DMS114 treated with DMSO at 0.1 percent for 48 hours (cell line): ENCODE measurements at regions not wholly inside any gene's neighbourhood (a gene's known extent, or its start where the extent isn't known, plus 50 kb on each side); places are given as distances from the start of the nearest gene placed in this dataset.

Experiments
- DNase-seq: peaks from one replicate; lab custom pipeline; 2025; ENCODE audit not compliant: unreplicated experiment; lab: John Stamatoyannopoulos, UW

DNA sequence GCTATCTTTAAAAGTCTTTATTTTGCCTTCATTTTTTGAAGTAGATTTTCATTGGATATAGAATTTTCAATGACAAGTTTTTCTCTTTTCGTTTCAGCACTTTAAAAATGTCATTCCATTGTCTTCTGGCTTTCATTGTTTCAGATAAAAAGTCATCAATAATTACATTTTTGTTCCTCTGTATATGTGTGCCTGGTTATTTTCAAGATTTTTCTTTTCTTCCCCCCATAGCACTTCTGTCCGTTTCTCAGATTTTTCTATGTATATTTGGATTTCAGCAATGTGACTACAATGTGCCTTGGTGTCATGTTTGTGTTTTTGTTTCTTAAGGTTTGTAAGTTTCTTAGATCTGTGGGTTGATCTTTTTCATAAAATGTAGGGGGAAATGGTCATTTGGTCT is 66.3 kb upstream of the HSD17B12 start:
- no peak for DNase-seq

DNA sequence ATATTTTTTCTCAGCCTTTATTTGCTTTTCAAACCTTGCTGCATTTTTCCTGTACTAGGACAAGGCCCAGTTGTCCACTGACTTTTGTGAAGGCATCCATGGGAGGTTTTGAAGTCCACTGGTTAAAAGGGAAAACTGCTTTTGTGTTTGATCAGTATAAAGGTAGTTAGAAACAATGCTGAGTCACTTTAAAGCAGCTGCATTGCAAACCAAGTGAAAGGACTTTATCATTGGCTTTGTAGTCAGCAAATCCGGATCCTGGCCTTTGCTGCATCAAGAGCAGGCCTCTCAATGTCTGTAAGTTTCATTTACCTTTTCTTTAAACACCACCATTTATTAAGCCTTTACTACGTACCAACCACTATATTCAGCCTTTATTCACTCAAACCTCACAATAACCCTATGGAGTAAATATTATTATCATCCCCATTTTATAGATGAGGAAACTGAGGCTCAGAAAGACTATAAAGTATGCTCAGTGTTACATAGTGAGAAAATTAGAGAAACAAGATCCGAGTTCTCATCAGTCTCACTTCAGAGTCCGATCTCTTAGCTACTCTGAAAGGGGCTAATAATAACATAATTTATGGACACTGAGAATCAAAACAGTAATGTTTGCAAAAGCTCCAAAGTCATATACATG is 60.6 kb upstream of the HSD17B12 start:
- no peak for DNase-seq

GRCh38 chr11:43626798-43627197 is 53.7 kb upstream of the HSD17B12 start:
- no peak for DNase-seq
